K562 (cell line): ENCODE measurements at regions not wholly inside any gene's neighbourhood (a gene's known extent, or its start where the extent isn't known, plus 50 kb on each side); places are given as distances from the start of the nearest gene placed in this dataset.
A peak's percentile ranks its signal among the peaks of the same experiment; 100 is the strongest.

ENCODE experiments used
- JUND ChIP-seq, 2 experiments: IDR thresholded peaks; 2 replicates in 1 of 2; 3 replicates in 1 of 2; pipeline ENCODE4 v1.6.1; 2011; ENCODE audit warnings: borderline replicate concordance in 2 of 2, low read depth in 2 of 2, low read length in 2 of 2, improper control_type of control experiment in 1 of 2, missing biosample characterization in 1 of 2, missing genetic modification characterization in 1 of 2, missing genetic modification reagents in 1 of 2
- LCOR ChIP-seq: sonication (generic); formaldehyde crosslinking; IDR thresholded peaks from 2 replicates; pipeline ENCODE4 v1.8.0; 2022; ENCODE audit warnings: mild to moderate bottlenecking, missing genetic modification reagents
- RNF2 ChIP-seq: sonication (generic); IDR thresholded peaks from 2 replicates; pipeline ENCODE4 v1.6.1; 2016
- SAFB2 ChIP-seq: fragments of 200-400 bp; formaldehyde crosslinking; IDR thresholded peaks from 2 replicates; pipeline ENCODE4 v1.6.1; 2018; ENCODE audit warnings: borderline replicate concordance, low read length, low read depth, moderate library complexity; ENCODE audit not compliant: severe bottlenecking
- SLC30A9 ChIP-seq: fragments of 250-450 bp; sonication (Bioruptor Pico); IDR thresholded peaks from 2 replicates; pipeline ENCODE4 v1.8.0; 2022; ENCODE audit warnings: mild to moderate bottlenecking, moderate library complexity
- ZBTB8A ChIP-seq: fragments of 450-650 bp; IDR thresholded peaks from 2 replicates; pipeline ENCODE4 v1.6.1; 2018; ENCODE audit warnings: mild to moderate bottlenecking, moderate library complexity; ENCODE audit not compliant: partially characterized antibody
- ZNF583 ChIP-seq: fragments of 250-450 bp; sonication (Bioruptor Pico); IDR thresholded peaks from 2 replicates; pipeline ENCODE4 v1.4.0; 2020
- ZNF644 ChIP-seq: fragments of 200-800 bp; sonication (Bioruptor generic); IDR thresholded peaks from 2 replicates; pipeline ENCODE4 v1.6.1; 2016; ENCODE audit warnings: low read depth, missing genetic modification characterization, missing compliant biosample characterization
- ZNF77 ChIP-seq: fragments of 250-450 bp; sonication (Bioruptor Pico); IDR thresholded peaks from 2 replicates; pipeline ENCODE4 v1.5.0; 2020
- ZSCAN32 ChIP-seq: fragments of 450-650 bp; formaldehyde crosslinking; IDR thresholded peaks from 2 replicates; pipeline ENCODE4 v1.4.0; 2020; ENCODE audit warnings: mild to moderate bottlenecking, moderate library complexity

GRCh38 chrX:40176351-40177116 lies 78.8 kb upstream of the BCOR start (continued):
- TF ChIP-seq ZBTB8A (no peak), ZNF77 (CRISPR knock-in tag) (no peak), RNF2 (no peak), SAFB2 (no peak), JUND (IDR thresholded peaks at IDR 0.05; ENCODE audit: borderline replicate concordance, low read depth, low read length) (no peak), JUND (tag; IDR thresholded peaks at IDR 0.05; ENCODE audit: borderline replicate concordance, low read depth, low read length) (0 out of 3 replicates have a peak, but pooled peaks have one; percentile 27), SLC30A9 (CRISPR knock-in tag) (no peak), LCOR (no peak), ZSCAN32 (CRISPR knock-in tag) (no peak), ZNF644 (tag) (no peak), ZNF583 (CRISPR knock-in tag) (no peak)
